NB4 (cell line): ENCODE measurements at regions not wholly inside any gene's neighbourhood (a gene's known extent, or its start where the extent isn't known, plus 50 kb on each side); places are given as distances from the start of the nearest gene placed in this dataset.

ENCODE experiments used
- CTCF ChIP-seq: IDR thresholded peaks from one replicate; pipeline ENCODE4 v1.5.1; 2012; ENCODE audit warnings: low read depth, low read length
- MYC ChIP-seq: IDR thresholded peaks from 2 replicates; pipeline ENCODE4 v1.6.1; 2011; ENCODE audit warnings: low read depth, low read length

- no peak for TF ChIP-seq CTCF
- no peak for TF ChIP-seq MYC
Measured at GRCh38 chr9:629146-629545, 212.4 kb upstream of the DMRT1 start.
